NAMALWA (cell line): ENCODE measurements at regions not wholly inside any gene's neighbourhood (a gene's known extent, or its start where the extent isn't known, plus 50 kb on each side); places are given as distances from the start of the nearest gene placed in this dataset.
A peak's percentile ranks its signal among the peaks of the same experiment; 100 is the strongest.

ENCODE experiments used
- DNase-seq: peaks from one replicate; pipeline ENCODE4 v3.0.0-alpha.2; 2015; ENCODE audit warnings: low spot score

GRCh38 chr3:54021071-54021470 is 101.3 kb upstream of the CACNA2D3 start:
- no peak for DNase-seq

- no peak for DNase-seq
Observed at GRCh38 chr3:54020436-54020835, 101.9 kb upstream of the CACNA2D3 start.

GRCh38 chr3:54014067-54014466 is 108.3 kb upstream of the CACNA2D3 start:
- no peak for DNase-seq

- no peak for DNase-seq
Observed at GRCh38 chr3:54008744-54009143, 113.6 kb upstream of the CACNA2D3 start.

- DNase-seq, result no peak
Observed at GRCh38 chr3:54008099-54008498, 114.3 kb upstream of the CACNA2D3 start.

GRCh38 chr3:54004335-54004734 is 112.7 kb upstream of the SELENOK start:
- no peak for DNase-seq

GRCh38 chr3:54003136-54003535 is 111.5 kb upstream of the SELENOK start:
- no peak for DNase-seq

- DNase-seq, result no peak
Observed at GRCh38 chr3:53999725-54000124, 108.1 kb upstream of the SELENOK start.

GRCh38 chr3:53998980-53999379 is 107.3 kb upstream of the SELENOK start:
- no peak for DNase-seq

GRCh38 chr3:53997476-53997875 is 105.8 kb upstream of the SELENOK start:
- no peak for DNase-seq

- DNase-seq, result no peak
Observed at GRCh38 chr3:53996141-53996874, 104.6 kb upstream of the SELENOK start.

GRCh38 chr3:53994986-53995603 is 103.4 kb upstream of the SELENOK start:
- DNase-seq, result no peak

- no peak for DNase-seq
Observed at GRCh38 chr3:53991240-53991639, 99.6 kb upstream of the SELENOK start.

- DNase-seq, result no peak
Observed at GRCh38 chr3:53989946-53990345, 98.3 kb upstream of the SELENOK start.

GRCh38 chr3:53989451-53989850 is 97.8 kb upstream of the SELENOK start:
- DNase-seq, result no peak

- DNase-seq, result no peak
Observed at GRCh38 chr3:53978386-53978785, 86.7 kb upstream of the SELENOK start.

GRCh38 chr3:53975382-53975781 is 83.7 kb upstream of the SELENOK start:
- DNase-seq, result no peak

GRCh38 chr3:53974324-53974723 is 82.7 kb upstream of the SELENOK start:
- peak; percentile 0 for DNase-seq

- DNase-seq, result no peak
Observed at GRCh38 chr3:53973905-53974304, 82.2 kb upstream of the SELENOK start.

- no peak for DNase-seq
Observed at GRCh38 chr3:53970661-53971060, 79.0 kb upstream of the SELENOK start.

- DNase-seq, result peak; percentile 2
Observed at GRCh38 chr3:53969086-53969485, 77.4 kb upstream of the SELENOK start.

GRCh38 chr3:53965291-53965690 is 73.6 kb upstream of the SELENOK start:
- DNase-seq, result no peak

- no peak for DNase-seq
Observed at GRCh38 chr3:53957831-53958230, 66.2 kb upstream of the SELENOK start.

GRCh38 chr3:53956586-53956985 is 64.9 kb upstream of the SELENOK start:
- DNase-seq, result no peak
